MM.1S (cell line): ENCODE measurements at regions not wholly inside any gene's neighbourhood (a gene's known extent, or its start where the extent isn't known, plus 50 kb on each side); places are given as distances from the start of the nearest gene placed in this dataset.
"Not testable (repeated sequence)": the region's sequence is repeated elsewhere in the genome, so short reads cannot be mapped to it uniquely, and the experiment has no call there.

ENCODE experiments used
- DNase-seq: peaks from one replicate; pipeline ENCODE4 v3.0.0-alpha.2; 2015
- H2AFZ ChIP-seq: fragments of 300-600 bp; sonication (generic); 2 replicates; pipeline ENCODE4 v1.6.0; 2016; ENCODE audit warnings: antibody characterized with exemption, low read length
- H3F3A ChIP-seq: fragments of 300-600 bp; sonication (generic); 2 replicates; pipeline ENCODE4 v1.6.1; 2016; ENCODE audit warnings: mild to moderate bottlenecking, antibody characterized with exemption, low read length, moderate library complexity, mixed read lengths; ENCODE audit not compliant: insufficient read depth
- H3K27ac ChIP-seq: fragments of 300-600 bp; sonication (generic); 2 replicates; pipeline ENCODE4 v1.5.1; 2016; ENCODE audit warnings: mild to moderate bottlenecking, low read length
- H3K27me3 ChIP-seq: fragments of 300-600 bp; sonication (generic); replicated peaks from 2 replicates; pipeline ENCODE4 v1.6.0; 2016; ENCODE audit warnings: low read length; ENCODE audit not compliant: insufficient read depth
- H3K36me3 ChIP-seq: fragments of 300-600 bp; sonication (generic); replicated peaks from 2 replicates; pipeline ENCODE4 v1.6.1; 2016; ENCODE audit warnings: mild to moderate bottlenecking, low read length, mixed read lengths; ENCODE audit not compliant: insufficient read depth
- H3K4me1 ChIP-seq: fragments of 300-600 bp; sonication (generic); 2 replicates; pipeline ENCODE4 v1.6.1; 2016; ENCODE audit warnings: low read length, mixed read lengths
- H3K4me2 ChIP-seq: fragments of 300-600 bp; sonication (generic); 2 replicates; pipeline ENCODE4 v1.6.0; 2016; ENCODE audit warnings: low read depth, low read length
- H3K4me3 ChIP-seq: fragments of 300-600 bp; sonication (generic); 2 replicates; pipeline ENCODE4 v1.5.1; 2016; ENCODE audit warnings: low read length, mixed read lengths
- H3K79me2 ChIP-seq: fragments of 300-600 bp; sonication (generic); 2 replicates; pipeline ENCODE4 v1.6.1; 2016; ENCODE audit warnings: mixed run types, low read length, mixed read lengths
- H3K9ac ChIP-seq: fragments of 300-600 bp; sonication (generic); 2 replicates; pipeline ENCODE4 v1.6.1; 2016; ENCODE audit warnings: low read length, mixed read lengths
- H3K9me2 ChIP-seq: fragments of 300-600 bp; sonication (generic); replicated peaks from 2 replicates; pipeline ENCODE4 v1.6.1; 2016; ENCODE audit warnings: mild to moderate bottlenecking, low read length, mixed read lengths; ENCODE audit not compliant: insufficient read depth
- H3K9me3 ChIP-seq: fragments of 300-600 bp; sonication (generic); replicated peaks from 2 replicates; pipeline ENCODE4 v1.6.1; 2016; ENCODE audit warnings: mild to moderate bottlenecking, low read length, mixed read lengths; ENCODE audit not compliant: insufficient read depth
- H4K20me1 ChIP-seq: fragments of 300-600 bp; sonication (generic); 2 replicates; pipeline ENCODE4 v1.6.1; 2016; ENCODE audit warnings: mild to moderate bottlenecking, low read length, moderate library complexity, mixed read lengths; ENCODE audit not compliant: insufficient read depth
- CTCF ChIP-seq: fragments of 300-600 bp; sonication (generic); IDR thresholded peaks from 2 replicates; pipeline ENCODE4 v1.5.1; 2016; ENCODE audit warnings: antibody characterized with exemption, low read length, mixed read lengths
- EZH2 ChIP-seq: fragments of 300-600 bp; sonication (generic); optimal IDR thresholded peaks from 2 replicates; pipeline ENCODE3; 2017; ENCODE audit warnings: low read depth, mild to moderate bottlenecking, antibody characterized with exemption, low read length, mixed read lengths
- EZH2phosphoT487 ChIP-seq: fragments of 300-600 bp; sonication (generic); IDR thresholded peaks from 2 replicates; pipeline ENCODE4 v1.6.1; 2018; ENCODE audit warnings: antibody characterized with exemption, low read length

- not testable (repeated sequence) for H2AFZ ChIP-seq, H3K9me3 ChIP-seq, H3K36me3 ChIP-seq, H3K27ac ChIP-seq, DNase-seq, H4K20me1 ChIP-seq, H3K4me2 ChIP-seq, H3K9me2 ChIP-seq, H3K79me2 ChIP-seq, H3K9ac ChIP-seq, H3K27me3 ChIP-seq, H3K4me3 ChIP-seq, H3K4me1 ChIP-seq, H3F3A ChIP-seq
These were observed 177.6 kb downstream of the NPIPB11 start for GRCh38 chr16:29228664-29229611.

DNA sequence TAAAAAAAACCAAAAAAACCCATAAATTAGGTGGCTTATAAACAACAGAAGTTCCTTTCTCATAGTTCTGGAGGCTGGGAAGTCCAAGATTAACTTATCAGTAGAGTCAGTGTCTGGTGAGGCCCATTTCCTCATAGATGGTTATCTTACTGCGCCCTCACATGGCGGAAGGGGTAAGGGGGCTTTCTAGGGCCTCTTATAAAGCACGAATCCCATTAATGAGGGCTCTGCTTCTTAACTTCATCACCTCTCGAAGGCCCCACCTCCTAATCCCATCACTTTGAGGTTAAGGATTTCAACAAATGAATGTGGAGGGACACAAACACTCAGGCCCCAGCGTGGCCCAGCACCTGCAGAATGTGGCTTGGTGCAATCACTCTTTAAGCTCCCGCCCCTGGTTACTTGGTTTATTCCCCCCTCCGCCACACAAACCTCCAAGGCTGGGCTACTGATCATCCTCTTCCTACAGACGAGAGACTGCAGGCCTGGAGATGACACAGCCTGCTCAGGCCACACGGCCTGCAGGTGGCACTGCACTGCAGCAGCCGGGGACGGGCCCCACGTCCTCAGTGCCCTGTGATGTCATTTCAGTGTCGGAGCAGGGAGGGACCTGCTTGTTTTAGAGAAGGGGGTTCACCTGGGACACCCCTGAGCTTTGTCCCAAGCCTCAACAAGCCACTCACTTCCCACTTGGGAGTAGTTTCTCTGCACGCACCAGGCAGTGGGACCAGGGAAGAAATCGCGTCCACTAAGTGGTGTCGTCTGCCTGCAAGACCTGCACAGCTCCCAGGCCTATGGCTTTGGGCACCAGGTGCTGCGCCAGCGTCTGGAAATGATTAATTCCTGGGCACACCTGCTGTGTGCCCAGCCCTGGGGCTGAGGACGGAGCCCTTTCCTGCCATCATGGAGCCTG lies 178.5 kb downstream of the NPIPB11 start:
- H2AFZ ChIP-seq, H3F3A ChIP-seq, H3K36me3 ChIP-seq, H3K4me3 ChIP-seq, H3K9me2 ChIP-seq, H3K27ac ChIP-seq, H4K20me1 ChIP-seq, H3K27me3 ChIP-seq, H3K9me3 ChIP-seq, H3K9ac ChIP-seq, H3K4me2 ChIP-seq, H3K4me1 ChIP-seq, H3K79me2 ChIP-seq: not testable (repeated sequence)
- peak; percentile 35 for TF ChIP-seq CTCF
- peak; percentile 36 for DNase-seq

GRCh38 chr16:29226782-29227181 lies 179.7 kb downstream of the NPIPB11 start:
- Histone ChIP-seq H3K4me1 (no peaks in the 10 kb centered on the region), H2AFZ (no peak overlapping the region), H3K9me3 (no peaks in the 10 kb centered on the region), H3F3A (no peaks in the 10 kb centered on the region), H3K27me3 (no peaks in the 10 kb centered on the region; the same call in 1 of the 2 replicates), H3K27ac (no peak overlapping the region), H3K4me3 (no peak overlapping the region), H4K20me1 (no peaks in the 10 kb centered on the region), H3K36me3 (no peaks in the 10 kb centered on the region), H3K9me2 (no peaks in the 10 kb centered on the region), H3K9ac (no peak overlapping the region), H3K4me2 (no peak overlapping the region), H3K79me2 (no peaks in the 10 kb centered on the region)
- TF ChIP-seq EZH2phosphoT487 (no peak), CTCF (no peak), EZH2 (no peak)
- no peak for DNase-seq

- not testable (repeated sequence) for H3K27ac ChIP-seq, DNase-seq, H3K4me3 ChIP-seq, H3K4me2 ChIP-seq, H3K36me3 ChIP-seq, H3K79me2 ChIP-seq, H3K9ac ChIP-seq, H2AFZ ChIP-seq, H3K27me3 ChIP-seq, H4K20me1 ChIP-seq, H3K4me1 ChIP-seq, H3K9me2 ChIP-seq, H3K9me3 ChIP-seq, H3F3A ChIP-seq
These were observed 181.8 kb downstream of the NPIPB11 start for GRCh38 chr16:29224675-29225074.

DNA sequence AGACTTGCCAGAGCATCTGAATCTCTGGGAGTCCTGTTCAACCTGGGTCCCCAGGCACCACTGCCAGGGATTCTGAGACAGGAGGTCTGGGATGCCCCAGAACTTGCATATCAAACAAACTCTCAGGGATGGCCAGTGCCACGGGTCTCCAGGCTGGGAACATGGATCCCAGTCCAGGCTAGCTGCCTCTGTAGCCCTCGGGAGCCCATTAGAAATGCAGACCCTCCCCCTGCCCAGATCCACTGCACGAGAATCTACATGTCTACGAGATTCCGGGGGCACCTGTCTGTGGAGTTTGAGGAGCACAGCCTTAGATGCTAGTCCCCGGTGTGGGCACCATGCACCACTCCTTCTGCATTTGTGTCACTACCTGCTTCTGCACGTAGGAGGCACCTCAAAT lies 183.9 kb downstream of the NPIPB11 start:
- H3K4me2 ChIP-seq, H3K36me3 ChIP-seq, H3K27me3 ChIP-seq, H4K20me1 ChIP-seq, H3K4me3 ChIP-seq, H2AFZ ChIP-seq, H3K27ac ChIP-seq, H3K79me2 ChIP-seq, H3K9me2 ChIP-seq, H3K4me1 ChIP-seq, DNase-seq, H3K9me3 ChIP-seq, H3K9ac ChIP-seq, H3F3A ChIP-seq: not testable (repeated sequence)

DNA sequence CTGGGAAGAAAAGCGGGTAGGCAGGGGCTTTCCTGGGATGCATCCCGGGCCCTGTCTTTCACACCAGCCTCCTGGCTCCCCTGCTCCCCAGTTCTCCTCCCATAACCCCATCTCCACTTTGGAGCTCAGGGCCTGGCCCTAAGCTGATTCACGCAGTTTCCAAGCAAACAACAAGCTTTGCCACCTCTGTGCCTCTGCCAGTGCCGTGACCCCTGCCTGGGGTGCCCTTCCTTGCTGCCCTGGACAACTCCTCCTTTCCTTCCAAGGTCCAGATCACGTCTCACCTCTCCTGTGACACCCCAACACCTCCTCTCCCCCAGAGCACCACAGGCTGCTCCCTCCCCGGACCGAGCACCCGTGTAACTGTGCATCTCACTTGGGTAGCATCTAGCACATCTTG lies 184.5 kb downstream of the NPIPB11 start:
- not testable (repeated sequence) for H3K9me2 ChIP-seq

More for the DNA sequence above, 184.5 kb downstream of the NPIPB11 start:
- H3K4me1 ChIP-seq, H3K4me2 ChIP-seq, H3K9ac ChIP-seq, H3K9me3 ChIP-seq, H4K20me1 ChIP-seq, H3K4me3 ChIP-seq, H3K27me3 ChIP-seq, H2AFZ ChIP-seq, H3K27ac ChIP-seq, H3F3A ChIP-seq, H3K36me3 ChIP-seq, H3K79me2 ChIP-seq, DNase-seq: not testable (repeated sequence)
